ENCODE measurements at regions not wholly inside any gene's neighbourhood (a gene's known extent, or its start where the extent isn't known, plus 50 kb on each side); places are given as distances from the start of the nearest gene placed in this dataset.

DNA sequence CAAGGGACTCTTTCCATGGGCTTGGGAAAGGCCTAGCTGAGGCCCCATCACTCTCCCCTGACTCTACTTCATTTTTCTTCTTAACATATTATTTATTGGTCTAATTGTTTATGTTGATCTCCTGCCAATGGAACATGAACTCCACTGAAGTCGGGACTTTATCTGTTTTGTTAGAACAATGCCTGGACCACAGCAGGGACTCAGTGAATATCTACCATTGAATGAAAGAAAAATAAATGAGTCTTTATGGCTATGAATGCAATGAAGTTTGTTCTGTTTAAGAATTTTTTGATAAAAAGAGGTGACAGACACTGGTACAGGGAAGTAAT is 112.3 kb downstream of the ADAMTS15 start:
- TF ChIP-seq, protein P1, sequence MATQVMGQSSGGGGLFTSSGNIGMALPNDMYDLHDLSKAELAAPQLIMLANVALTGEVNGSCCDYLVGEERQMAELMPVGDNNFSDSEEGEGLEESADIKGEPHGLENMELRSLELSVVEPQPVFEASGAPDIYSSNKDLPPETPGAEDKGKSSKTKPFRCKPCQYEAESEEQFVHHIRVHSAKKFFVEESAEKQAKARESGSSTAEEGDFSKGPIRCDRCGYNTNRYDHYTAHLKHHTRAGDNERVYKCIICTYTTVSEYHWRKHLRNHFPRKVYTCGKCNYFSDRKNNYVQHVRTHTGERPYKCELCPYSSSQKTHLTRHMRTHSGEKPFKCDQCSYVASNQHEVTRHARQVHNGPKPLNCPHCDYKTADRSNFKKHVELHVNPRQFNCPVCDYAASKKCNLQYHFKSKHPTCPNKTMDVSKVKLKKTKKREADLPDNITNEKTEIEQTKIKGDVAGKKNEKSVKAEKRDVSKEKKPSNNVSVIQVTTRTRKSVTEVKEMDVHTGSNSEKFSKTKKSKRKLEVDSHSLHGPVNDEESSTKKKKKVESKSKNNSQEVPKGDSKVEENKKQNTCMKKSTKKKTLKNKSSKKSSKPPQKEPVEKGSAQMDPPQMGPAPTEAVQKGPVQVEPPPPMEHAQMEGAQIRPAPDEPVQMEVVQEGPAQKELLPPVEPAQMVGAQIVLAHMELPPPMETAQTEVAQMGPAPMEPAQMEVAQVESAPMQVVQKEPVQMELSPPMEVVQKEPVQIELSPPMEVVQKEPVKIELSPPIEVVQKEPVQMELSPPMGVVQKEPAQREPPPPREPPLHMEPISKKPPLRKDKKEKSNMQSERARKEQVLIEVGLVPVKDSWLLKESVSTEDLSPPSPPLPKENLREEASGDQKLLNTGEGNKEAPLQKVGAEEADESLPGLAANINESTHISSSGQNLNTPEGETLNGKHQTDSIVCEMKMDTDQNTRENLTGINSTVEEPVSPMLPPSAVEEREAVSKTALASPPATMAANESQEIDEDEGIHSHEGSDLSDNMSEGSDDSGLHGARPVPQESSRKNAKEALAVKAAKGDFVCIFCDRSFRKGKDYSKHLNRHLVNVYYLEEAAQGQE (IDR thresholded peaks at IDR 0.05; ENCODE audit: insufficient read depth in 1 of 2, low read depth in 2 of 2, low read length in 2 of 2): no peak
- TF ChIP-seq TAF1 (IDR thresholded peaks at IDR 0.05; ENCODE audit: borderline replicate concordance, insufficient read depth, low read length): no peak
- TF ChIP-seq POLR2AphosphoS5 (IDR thresholded peaks at IDR 0.05; ENCODE audit: low read depth, low read length): no peak

Data from PFSK-1 (cell line).